HL-60 (cell line): ENCODE measurements at regions not wholly inside any gene's neighbourhood (a gene's known extent, or its start where the extent isn't known, plus 50 kb on each side); places are given as distances from the start of the nearest gene placed in this dataset.

Source experiments
- TF ChIP-seq, protein P1 (sequence below): IDR thresholded peaks from one replicate; pipeline ENCODE4 v1.5.1; 2011; ENCODE audit warnings: low read length, control low read depth, inconsistent platforms; ENCODE audit not compliant: insufficient read depth
- TF ChIP-seq, protein P2 (sequence below): IDR thresholded peaks from 2 replicates; pipeline ENCODE4 v1.6.1; 2012; ENCODE audit warnings: low read depth; ENCODE audit not compliant: insufficient replicate concordance

DNA sequence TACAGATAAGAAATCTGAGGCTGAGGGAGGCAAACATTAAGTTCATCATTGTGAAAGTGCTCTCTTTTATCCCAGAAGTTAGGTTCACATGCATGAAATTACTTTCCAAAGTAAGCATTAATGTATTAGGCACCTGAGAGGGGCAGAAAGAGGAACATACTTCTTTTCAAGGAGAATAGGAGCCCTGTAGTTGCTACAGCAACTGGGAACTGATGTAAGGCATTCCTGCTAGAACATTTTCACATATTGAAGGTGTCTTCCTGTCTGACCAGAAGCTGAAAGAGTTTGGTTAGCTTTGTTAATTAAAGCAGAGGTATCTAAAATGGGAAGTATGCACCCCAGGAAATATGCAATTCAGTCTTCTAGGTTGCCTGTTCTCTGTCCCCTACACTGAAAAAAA lies 65.5 kb upstream of the ZBTB20 start:
- TF ChIP-seq, protein P1, sequence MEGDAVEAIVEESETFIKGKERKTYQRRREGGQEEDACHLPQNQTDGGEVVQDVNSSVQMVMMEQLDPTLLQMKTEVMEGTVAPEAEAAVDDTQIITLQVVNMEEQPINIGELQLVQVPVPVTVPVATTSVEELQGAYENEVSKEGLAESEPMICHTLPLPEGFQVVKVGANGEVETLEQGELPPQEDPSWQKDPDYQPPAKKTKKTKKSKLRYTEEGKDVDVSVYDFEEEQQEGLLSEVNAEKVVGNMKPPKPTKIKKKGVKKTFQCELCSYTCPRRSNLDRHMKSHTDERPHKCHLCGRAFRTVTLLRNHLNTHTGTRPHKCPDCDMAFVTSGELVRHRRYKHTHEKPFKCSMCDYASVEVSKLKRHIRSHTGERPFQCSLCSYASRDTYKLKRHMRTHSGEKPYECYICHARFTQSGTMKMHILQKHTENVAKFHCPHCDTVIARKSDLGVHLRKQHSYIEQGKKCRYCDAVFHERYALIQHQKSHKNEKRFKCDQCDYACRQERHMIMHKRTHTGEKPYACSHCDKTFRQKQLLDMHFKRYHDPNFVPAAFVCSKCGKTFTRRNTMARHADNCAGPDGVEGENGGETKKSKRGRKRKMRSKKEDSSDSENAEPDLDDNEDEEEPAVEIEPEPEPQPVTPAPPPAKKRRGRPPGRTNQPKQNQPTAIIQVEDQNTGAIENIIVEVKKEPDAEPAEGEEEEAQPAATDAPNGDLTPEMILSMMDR, result no peak
- TF ChIP-seq, protein P2, sequence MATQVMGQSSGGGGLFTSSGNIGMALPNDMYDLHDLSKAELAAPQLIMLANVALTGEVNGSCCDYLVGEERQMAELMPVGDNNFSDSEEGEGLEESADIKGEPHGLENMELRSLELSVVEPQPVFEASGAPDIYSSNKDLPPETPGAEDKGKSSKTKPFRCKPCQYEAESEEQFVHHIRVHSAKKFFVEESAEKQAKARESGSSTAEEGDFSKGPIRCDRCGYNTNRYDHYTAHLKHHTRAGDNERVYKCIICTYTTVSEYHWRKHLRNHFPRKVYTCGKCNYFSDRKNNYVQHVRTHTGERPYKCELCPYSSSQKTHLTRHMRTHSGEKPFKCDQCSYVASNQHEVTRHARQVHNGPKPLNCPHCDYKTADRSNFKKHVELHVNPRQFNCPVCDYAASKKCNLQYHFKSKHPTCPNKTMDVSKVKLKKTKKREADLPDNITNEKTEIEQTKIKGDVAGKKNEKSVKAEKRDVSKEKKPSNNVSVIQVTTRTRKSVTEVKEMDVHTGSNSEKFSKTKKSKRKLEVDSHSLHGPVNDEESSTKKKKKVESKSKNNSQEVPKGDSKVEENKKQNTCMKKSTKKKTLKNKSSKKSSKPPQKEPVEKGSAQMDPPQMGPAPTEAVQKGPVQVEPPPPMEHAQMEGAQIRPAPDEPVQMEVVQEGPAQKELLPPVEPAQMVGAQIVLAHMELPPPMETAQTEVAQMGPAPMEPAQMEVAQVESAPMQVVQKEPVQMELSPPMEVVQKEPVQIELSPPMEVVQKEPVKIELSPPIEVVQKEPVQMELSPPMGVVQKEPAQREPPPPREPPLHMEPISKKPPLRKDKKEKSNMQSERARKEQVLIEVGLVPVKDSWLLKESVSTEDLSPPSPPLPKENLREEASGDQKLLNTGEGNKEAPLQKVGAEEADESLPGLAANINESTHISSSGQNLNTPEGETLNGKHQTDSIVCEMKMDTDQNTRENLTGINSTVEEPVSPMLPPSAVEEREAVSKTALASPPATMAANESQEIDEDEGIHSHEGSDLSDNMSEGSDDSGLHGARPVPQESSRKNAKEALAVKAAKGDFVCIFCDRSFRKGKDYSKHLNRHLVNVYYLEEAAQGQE, result no peak
